GM18498 (cell line): ENCODE measurements at regions not wholly inside any gene's neighbourhood (a gene's known extent, or its start where the extent isn't known, plus 50 kb on each side); places are given as distances from the start of the nearest gene placed in this dataset.

Experiments used
- ATAC-seq: cut with Tn5 transposase; IDR thresholded peaks from one replicate; pipeline ENCODE4 v1.9.1; 2021; ENCODE audit warnings: mild to moderate bottlenecking, moderate library complexity; ENCODE audit not compliant: unreplicated experiment

DNA sequence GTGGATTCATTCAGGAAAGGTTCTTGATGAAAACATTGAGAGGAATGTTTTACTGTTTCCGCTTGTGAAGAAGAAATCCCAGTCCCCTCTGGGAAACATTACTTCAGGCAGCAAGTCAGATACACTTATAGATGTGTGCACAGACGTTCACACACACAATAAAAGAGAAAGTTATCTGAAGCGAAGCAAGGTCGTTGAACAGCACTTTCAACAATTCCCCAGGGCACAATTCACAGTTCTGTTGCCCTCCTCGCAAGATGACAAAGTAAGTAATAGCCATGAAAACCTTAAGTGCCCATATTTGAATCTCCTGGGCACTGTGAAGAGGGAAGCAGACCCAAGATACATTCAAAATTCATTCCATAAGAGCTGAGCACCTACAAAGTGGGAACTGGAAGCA, 156.6 kb upstream of the CAND1 start:
- ATAC-seq = no peak

DNA sequence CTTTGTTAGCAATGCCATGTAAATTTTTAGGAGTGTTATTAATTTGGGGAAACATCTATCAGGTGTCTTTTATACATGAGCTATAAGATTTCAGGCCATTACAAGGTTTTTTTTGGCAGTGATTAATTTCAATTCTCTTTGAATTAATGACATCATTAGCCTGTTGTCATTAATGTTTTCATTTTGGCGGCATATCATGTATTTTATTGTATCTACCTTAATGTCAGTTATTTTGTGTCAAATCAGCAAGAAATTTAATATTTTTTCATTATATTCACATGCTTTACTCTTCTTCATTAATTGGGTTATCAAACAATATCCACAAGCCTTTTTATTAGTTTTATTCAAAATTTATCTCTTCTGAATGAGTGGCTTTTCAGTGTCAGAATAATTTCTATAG, 153.0 kb upstream of the CAND1 start:
- ATAC-seq = no peak

DNA sequence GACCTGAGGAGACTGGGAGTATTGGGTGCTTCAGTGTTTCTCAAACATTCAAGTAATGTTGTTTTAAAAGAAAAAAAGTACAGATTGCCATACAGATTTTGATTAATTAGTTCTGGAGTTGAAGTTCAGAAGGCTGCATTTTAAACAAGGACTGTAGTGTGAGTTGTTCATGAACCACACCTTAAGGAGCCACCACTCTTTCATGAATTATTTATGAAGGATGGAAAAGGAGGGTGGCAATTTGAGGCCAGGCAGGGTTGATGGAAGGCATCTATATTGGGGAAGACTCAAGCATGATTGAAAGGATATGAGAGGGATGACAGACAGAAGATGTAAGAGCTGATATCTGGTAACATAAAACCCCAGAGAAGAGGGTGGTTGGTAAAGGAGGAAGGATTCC, 146.6 kb upstream of the CAND1 start:
- no peak for ATAC-seq

DNA sequence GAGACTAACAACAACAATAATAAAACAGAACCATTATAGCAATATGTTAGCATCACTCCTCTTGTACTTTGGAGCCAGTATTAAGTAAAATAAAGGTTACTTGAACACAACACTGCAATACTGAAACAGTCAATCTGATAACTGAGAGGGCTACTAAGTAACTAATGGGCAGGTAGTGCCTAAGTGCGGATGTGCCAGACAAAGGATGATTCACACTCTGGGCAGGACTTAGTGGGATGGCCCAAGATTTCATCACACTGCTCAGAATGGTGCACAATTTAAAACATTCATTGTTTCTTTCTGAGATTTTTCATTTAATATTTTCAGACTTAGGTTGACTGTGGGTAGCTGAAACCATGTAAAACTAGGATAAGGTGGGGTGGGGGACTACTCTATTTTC, 131.9 kb upstream of the CAND1 start:
- no peak for ATAC-seq

DNA sequence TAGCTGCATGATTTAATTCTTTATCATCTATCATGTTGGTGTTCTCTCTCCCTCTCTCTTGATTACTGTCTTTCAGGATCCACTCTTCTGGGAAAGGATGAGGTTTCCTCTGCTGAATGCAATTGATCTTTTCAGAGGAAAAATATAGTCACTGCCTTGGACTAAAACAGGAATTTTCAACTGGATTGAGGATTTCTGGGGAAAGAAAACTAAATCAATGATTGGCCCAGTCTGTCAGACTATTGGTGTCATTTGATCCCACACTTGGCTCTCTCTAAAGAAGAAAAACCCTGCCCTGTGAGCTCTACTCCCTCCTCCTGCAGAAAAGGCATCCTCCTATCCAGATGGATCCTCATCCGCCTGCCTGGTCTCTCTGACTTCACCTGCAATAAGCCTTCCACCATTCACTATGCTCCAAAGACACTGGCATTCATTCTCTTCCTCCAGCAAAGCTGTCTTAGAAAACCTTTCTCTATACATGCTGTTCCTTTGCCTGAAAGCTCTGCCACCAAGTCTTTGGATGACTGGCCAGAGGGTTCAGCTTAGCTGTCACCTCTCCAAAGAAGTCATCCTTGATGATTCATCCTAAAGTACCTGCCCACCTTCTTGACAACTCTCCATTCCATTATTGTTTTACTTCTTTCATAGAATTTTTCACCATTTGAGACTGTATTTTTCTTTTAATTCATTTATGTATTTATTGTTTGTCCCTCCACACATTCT, 127.7 kb upstream of the CAND1 start:
- ATAC-seq = no peak

GRCh38 chr12:67145692-67146091, 123.5 kb upstream of the CAND1 start:
- no peak for ATAC-seq

GRCh38 chr12:67147030-67147429, 122.1 kb upstream of the CAND1 start:
- ATAC-seq = no peak

DNA sequence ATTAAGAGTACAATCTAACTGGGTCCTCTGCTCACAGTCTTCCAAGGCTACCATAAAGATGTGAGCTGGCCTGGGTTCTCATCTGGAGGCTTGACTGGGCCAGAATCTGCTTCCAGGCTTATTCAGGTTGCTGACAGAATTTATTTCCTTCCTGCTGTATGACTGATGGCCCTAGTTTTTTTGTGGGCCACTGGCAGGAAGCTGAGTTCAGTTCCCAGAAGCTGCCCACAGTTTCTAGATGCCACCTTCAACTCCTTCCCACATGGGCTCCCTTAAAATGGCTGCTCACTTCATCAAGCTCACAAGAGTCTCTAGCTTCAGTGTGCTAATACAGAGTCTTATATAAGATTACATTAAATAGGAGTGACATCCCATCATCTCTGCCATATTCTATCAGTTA, 121.7 kb upstream of the CAND1 start:
- ATAC-seq = no peak

GRCh38 chr12:67148265-67148664, 120.9 kb upstream of the CAND1 start:
- no peak for ATAC-seq

DNA sequence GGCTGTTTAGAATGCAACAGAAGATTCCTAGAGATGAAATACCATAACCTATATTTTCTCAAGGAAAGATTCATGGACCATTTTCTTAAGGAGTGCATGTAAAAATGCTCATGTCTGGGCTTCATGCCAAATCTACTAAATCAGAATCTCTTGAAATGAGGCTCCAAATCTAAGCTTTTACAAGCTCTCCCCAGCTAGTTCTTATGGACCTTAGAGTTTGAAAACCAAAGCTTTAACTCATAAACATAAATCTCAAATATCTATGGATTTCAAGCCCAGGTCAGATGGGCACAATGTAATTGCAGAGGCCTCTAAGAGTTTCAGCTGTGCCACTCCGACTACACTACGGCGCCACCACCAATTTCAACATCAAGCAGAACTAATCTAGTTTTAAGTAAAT, 117.3 kb upstream of the CAND1 start:
- no peak for ATAC-seq

DNA sequence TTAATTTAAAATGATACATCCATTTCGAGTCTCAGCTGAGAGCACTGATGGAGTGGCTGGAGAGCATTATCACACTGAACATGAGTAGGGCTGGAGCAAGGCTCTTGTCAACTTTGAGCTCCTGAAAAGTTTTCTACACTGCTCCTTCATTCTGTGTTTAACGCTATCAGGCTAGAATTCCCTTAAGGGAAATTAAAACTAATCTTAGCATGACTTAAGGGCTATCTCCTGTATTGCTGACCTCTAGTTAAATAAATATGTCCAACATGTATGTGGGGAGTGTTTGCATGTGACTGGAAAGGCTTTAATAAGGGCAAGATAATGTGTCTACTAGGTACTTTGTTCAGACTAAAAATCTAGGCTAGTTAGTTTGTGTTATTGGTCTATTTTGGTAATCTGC, 116.7 kb upstream of the CAND1 start:
- ATAC-seq = no peak

DNA sequence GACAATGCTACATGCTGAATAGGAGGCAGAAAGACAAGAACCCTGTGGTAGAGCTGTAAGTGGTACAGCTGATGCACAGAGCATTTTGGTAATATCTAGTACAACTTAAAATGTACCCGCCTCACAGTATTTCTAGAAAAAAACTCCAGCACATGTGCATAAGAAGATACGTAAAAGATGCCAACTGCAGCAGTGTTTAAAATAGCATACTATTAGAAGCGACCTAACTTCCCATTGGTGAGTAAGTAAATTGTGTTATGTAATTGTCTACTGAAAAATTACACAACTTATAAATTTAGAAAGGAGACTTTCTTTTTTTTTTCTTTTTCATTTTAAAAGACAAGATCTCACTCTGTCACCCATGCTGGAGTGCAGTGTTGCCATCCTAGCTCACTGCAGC, 114.3 kb upstream of the CAND1 start:
- ATAC-seq = no peak

- no peak for ATAC-seq
Measured at GRCh38 chr12:67155863-67156262, 113.3 kb upstream of the CAND1 start.

- ATAC-seq = peak; percentile 89
Measured at GRCh38 chr12:67161322-67161918, 107.7 kb upstream of the CAND1 start.

GRCh38 chr12:67173258-67173657, 95.9 kb upstream of the CAND1 start:
- ATAC-seq = no peak

- no peak for ATAC-seq
Measured at GRCh38 chr12:67182551-67182950, 86.6 kb upstream of the CAND1 start.

DNA sequence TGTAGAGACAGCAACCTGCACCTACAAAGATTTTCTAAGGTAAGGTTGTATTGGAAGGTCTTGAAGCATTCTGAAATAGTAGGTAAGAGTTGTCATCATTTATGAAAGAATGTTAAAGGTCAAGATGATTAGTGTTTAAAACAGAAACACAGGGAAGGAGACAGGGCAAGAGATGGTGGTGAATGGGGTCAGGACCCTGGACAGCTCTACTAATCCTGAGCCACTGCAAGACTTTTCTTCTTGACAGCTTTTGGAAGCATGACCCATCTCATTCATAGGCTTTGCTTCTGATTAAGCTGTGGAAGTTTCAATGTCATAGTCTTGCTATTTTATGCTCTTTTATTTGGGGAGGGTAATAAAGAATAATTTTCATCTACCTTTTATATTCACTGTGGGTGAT, 75.5 kb upstream of the CAND1 start:
- ATAC-seq = no peak

DNA sequence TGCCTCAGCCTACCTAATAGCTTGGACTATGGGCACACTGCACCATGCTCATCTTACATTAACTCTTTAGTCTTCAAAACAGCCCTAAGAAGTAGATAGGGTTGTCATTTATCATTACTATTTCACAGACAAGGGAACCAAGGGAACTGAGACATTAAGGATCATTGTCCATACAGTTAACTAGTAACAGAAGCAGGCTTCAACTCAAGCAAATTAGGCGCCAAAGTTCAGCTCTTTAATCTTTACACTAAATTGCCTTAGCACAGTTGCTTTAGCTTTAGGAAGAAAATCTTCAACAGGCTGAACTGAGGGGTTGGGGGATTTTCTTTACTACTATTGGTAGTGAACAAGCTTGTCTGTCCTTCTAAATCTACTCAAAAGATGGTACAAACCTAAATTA, 68.8 kb upstream of the CAND1 start:
- ATAC-seq = no peak

DNA sequence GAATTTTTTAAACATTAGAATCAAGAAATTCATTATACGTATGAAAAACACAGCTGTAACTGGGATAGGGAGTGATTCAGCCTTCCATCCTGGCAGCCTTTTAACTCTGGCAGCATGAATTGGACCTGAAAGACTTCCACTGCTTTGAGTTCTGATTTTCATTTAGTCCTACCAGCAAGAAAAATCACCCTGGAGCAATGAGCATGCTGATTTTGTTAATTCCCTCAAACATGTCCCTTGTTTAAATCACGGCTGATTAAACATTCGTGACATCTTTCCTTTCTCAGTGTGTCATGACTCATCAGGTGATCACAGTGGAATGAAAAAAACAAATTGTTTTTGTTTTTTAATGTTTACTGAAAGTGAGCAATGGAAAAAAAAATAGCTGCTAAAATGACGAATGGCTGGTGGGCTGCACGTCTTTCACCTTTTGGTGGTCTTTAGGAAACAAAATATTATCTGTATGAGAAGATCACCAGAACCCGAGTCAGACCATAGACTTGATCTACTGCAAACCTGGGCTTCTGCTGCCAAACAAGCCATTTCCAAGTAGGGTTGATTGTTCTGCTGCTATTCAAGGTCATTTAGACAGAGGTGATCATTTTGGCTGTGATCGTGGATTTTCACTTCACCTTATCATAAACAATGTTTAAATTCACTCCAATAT, 67.0 kb upstream of the CAND1 start:
- ATAC-seq = peak; percentile 36

- peak; percentile 98 for ATAC-seq
Measured at GRCh38 chr12:67202678-67203012, 66.5 kb upstream of the CAND1 start.

DNA sequence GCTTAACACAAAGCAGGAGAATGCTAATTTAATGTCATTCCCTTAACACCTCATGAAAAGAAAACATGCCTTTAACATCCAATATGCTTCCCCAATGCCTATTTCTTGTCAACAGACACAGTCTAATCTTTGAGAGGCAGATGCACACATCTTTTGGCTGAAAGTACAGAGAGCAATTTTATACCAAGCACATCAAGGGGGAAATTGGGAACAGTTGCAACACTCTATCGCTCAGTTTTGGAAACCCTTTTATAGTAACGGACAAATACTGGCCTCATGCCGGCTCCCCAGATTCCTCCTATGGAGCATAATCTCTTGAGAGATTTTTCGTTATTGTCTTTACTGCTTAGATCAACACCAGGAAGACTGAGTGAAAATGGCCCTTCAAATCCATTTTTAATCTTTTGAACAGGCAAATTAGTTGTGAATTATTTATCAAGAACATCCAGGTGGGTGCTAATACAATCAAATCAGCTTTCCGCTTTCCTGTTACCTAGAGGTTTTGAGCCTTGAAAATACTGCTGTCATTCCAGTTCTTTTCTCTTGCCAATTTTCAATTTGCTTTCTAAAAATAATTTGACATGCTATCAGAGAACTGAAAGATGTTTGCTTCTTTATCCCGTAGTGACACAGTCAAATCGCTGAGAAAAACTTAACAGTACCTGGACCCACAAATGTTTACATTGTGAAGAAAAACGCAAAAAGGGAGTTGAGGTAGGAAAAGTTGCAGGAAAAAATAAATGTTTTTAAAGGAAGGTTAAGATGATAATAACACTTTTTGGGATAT, 60.7 kb upstream of the CAND1 start:
- no peak for ATAC-seq

- no peak for ATAC-seq
Measured at GRCh38 chr12:67211029-67211428, 58.1 kb upstream of the CAND1 start.
